SU-DHL-6 (cell line): ENCODE measurements at regions not wholly inside any gene's neighbourhood (a gene's known extent, or its start where the extent isn't known, plus 50 kb on each side); places are given as distances from the start of the nearest gene placed in this dataset.
"Not testable (repeated sequence)": the region's sequence is repeated elsewhere in the genome, so short reads cannot be mapped to it uniquely, and the experiment has no call there.

Experiments used
- H2AFZ ChIP-seq: fragments of 200-600 bp; sonication (generic); 2 replicates; pipeline ENCODE4 v1.6.1; 2014; ENCODE audit warnings: low read depth, mild to moderate bottlenecking, moderate library complexity, mixed read lengths, antibody characterized with exemption, low read length; ENCODE audit not compliant: severe bottlenecking
- H3F3A ChIP-seq: fragments of 200-600 bp; shearing (Covaris generic); 2 replicates; pipeline ENCODE4 v1.6.0; 2016; ENCODE audit warnings: antibody characterized with exemption, mild to moderate bottlenecking; ENCODE audit not compliant: insufficient read depth
- H3K27ac ChIP-seq: fragments of 200-600 bp; sonication (generic); 2 replicates; pipeline ENCODE4 v1.5.1; 2016; ENCODE audit warnings: low read depth, mild to moderate bottlenecking, low read length, moderate library complexity, mixed read lengths
- H3K27me3 ChIP-seq: fragments of 200-600 bp; sonication (generic), shearing (Covaris generic); 2 replicates; pipeline ENCODE4 v1.6.0; 2014; ENCODE audit warnings: mild to moderate bottlenecking, low read length
- H3K36me3 ChIP-seq: fragments of 200-600 bp; sonication (generic); 2 replicates; pipeline ENCODE4 v1.6.1; 2014; ENCODE audit warnings: mild to moderate bottlenecking, low read length, mixed read lengths
- H3K4me2 ChIP-seq: fragments of 300-600, 200-600 bp; shearing (Covaris generic), sonication (generic); 2 replicates; pipeline ENCODE4 v1.6.0; 2014; ENCODE audit warnings: low read length, low read depth, mild to moderate bottlenecking; ENCODE audit not compliant: poor library complexity, severe bottlenecking
- H3K4me3 ChIP-seq: fragments of 200-600 bp; sonication (generic); 2 replicates; pipeline ENCODE4 v1.5.1; 2014; ENCODE audit warnings: antibody characterized with exemption, low read length, mild to moderate bottlenecking, mixed read lengths; ENCODE audit not compliant: insufficient read depth, poor library complexity, severe bottlenecking
- H3K79me2 ChIP-seq: fragments of 200-600 bp; sonication (generic); 2 replicates; pipeline ENCODE4 v1.6.1; 2014; ENCODE audit warnings: mild to moderate bottlenecking, low read length, moderate library complexity; ENCODE audit not compliant: insufficient read depth
- H3K9ac ChIP-seq: fragments of 200-600 bp; sonication (generic); 2 replicates; pipeline ENCODE4 v1.7.0; 2014; ENCODE audit warnings: mild to moderate bottlenecking, low read length
- H3K9me2 ChIP-seq: fragments of 200-600 bp; sonication (generic); replicated peaks from 2 replicates; pipeline ENCODE4 v1.6.1; 2014; ENCODE audit warnings: low read length; ENCODE audit not compliant: insufficient read depth
- H3K9me3 ChIP-seq: fragments of 200-600 bp; sonication (generic); 2 replicates; pipeline ENCODE4 v1.6.1; 2014; ENCODE audit warnings: low read length, mixed read lengths; ENCODE audit not compliant: insufficient read depth
- H4K20me1 ChIP-seq: fragments of 200-600 bp; sonication (generic); 2 replicates; pipeline ENCODE4 v1.6.1; 2014; ENCODE audit warnings: low read depth, mild to moderate bottlenecking, antibody characterized with exemption, low read length, moderate library complexity, mixed read lengths
- EZH2phosphoT487 ChIP-seq: fragments of 200-600 bp; sonication (generic), shearing (Covaris generic); conservative IDR thresholded peaks from 2 replicates; pipeline ENCODE4 v1.6.1; 2018; ENCODE audit warnings: mild to moderate bottlenecking, antibody characterized with exemption, low read length, moderate library complexity, mixed read lengths
- TF ChIP-seq, protein P1 (sequence below): fragments of 200-600 bp; sonication (generic); IDR thresholded peaks from one replicate; pipeline ENCODE4 v1.5.1; 2017; ENCODE audit warnings: antibody characterized with exemption, mild to moderate bottlenecking, low read length, moderate library complexity; ENCODE audit not compliant: insufficient read depth, poor library complexity, severe bottlenecking

DNA sequence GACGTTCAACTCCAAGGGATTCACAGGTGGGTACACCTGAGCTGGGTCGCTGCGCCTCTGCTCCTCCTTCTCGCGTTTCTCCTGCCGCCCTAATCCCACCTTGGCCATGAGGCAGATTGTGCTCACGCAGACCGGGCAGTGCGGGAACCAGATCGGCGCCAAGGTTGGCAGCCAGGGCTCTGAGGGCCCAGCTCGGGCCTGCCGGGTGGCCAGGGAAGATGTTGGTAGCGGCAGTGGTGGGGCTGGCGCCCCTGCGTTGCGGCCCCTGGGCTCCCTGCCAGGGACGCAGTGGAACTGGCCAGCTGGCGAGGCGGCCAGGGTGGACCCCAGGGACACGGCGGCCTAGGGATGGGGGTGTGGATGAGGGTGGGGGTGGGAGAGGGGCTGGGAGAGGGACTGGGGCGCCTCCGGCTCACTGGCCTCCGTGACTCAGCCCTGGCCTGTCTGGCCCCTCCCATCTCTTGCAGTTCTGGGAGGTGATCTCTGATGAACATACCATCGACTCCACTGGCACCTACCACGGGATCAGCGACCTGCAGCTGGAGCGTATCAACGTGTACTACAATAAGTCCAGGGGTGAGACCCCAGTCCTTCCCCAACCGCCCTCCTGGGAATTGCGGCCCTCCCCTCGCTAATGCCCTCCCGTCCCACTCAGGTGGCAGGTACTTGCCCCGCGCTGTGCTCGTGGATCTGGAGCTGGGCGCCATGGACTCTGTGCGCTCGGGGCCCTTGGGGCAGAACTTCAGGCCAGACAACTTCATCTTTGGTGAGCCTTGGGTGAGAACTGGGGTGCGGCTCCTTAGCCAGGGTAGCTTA is 114.9 kb upstream of the ALG10B start:
- no peak overlapping the region for H3K4me3 ChIP-seq
- H4K20me1 ChIP-seq = no peaks in the 10 kb centered on the region
- H3F3A ChIP-seq = no peaks in the 10 kb centered on the region
- H3K9me2 ChIP-seq = no peaks in the 10 kb centered on the region
- H2AFZ ChIP-seq = no peak overlapping the region
- no peaks in the 10 kb centered on the region for H3K27me3 ChIP-seq
- H3K79me2 ChIP-seq = no peaks in the 10 kb centered on the region
- no peak overlapping the region for H3K9ac ChIP-seq
- H3K36me3 ChIP-seq = no peaks in the 10 kb centered on the region
- TF ChIP-seq EZH2phosphoT487 = no peak
- TF ChIP-seq, protein P1, sequence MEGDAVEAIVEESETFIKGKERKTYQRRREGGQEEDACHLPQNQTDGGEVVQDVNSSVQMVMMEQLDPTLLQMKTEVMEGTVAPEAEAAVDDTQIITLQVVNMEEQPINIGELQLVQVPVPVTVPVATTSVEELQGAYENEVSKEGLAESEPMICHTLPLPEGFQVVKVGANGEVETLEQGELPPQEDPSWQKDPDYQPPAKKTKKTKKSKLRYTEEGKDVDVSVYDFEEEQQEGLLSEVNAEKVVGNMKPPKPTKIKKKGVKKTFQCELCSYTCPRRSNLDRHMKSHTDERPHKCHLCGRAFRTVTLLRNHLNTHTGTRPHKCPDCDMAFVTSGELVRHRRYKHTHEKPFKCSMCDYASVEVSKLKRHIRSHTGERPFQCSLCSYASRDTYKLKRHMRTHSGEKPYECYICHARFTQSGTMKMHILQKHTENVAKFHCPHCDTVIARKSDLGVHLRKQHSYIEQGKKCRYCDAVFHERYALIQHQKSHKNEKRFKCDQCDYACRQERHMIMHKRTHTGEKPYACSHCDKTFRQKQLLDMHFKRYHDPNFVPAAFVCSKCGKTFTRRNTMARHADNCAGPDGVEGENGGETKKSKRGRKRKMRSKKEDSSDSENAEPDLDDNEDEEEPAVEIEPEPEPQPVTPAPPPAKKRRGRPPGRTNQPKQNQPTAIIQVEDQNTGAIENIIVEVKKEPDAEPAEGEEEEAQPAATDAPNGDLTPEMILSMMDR = no peak
- H3K9me3 ChIP-seq = no peaks in the 10 kb centered on the region
- H3K27ac ChIP-seq = no peak overlapping the region
- H3K4me2 ChIP-seq = no peak overlapping the region

- Histone ChIP-seq H2AFZ (no peak overlapping the region), H3K4me3 (no peak overlapping the region), H3K27ac (no peak overlapping the region), H3K9me3 (no peaks in the 10 kb centered on the region), H3K79me2 (no peaks in the 10 kb centered on the region), H3K9me2 (no peaks in the 10 kb centered on the region), H3K9ac (no peak overlapping the region), H3K36me3 (no peaks in the 10 kb centered on the region), H4K20me1 (no peaks in the 10 kb centered on the region), H3F3A (no peaks in the 10 kb centered on the region), H3K4me2 (no peak overlapping the region), H3K27me3 (no peaks in the 10 kb centered on the region)
- TF ChIP-seq, protein P1 = no peak
- no peak for TF ChIP-seq EZH2phosphoT487
Observed at GRCh38 chr12:38204831-38205230, 111.7 kb upstream of the ALG10B start.

DNA sequence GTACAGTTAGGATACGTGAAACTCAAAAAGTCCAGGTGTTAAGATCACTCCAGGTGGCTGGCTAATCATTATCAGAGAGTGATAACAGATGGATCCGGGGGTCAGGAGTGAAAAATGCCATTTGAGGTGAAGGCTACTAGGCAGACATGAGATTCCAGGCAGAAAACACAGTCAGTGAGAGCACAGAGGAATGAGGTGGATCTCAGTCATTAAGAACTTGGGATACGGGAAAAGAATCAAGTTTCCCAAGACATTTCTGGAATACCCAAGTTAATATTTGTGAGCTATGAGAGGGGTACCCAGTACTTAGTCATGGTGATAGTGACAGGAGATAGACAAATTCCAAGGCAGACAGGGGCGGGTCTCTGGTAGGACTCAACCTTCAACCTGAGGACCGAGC is 94.6 kb upstream of the ALG10B start:
- no peak overlapping the region for H3K4me3 ChIP-seq
- TF ChIP-seq, protein P1 = no peak
- no peak for TF ChIP-seq EZH2phosphoT487
- H2AFZ ChIP-seq = no peak overlapping the region
- H3K9ac ChIP-seq = no peak overlapping the region
- H3K4me2 ChIP-seq = no peak overlapping the region
- no peak overlapping the region for H3K27ac ChIP-seq
- no peaks in the 10 kb centered on the region for H3K79me2 ChIP-seq
- H3K27me3 ChIP-seq = no peaks in the 10 kb centered on the region
- H3K9me2 ChIP-seq = no peaks in the 10 kb centered on the region; the same call in 1 of the 2 replicates
- no peaks in the 10 kb centered on the region for H3F3A ChIP-seq
- no peaks in the 10 kb centered on the region for H3K36me3 ChIP-seq
- H3K9me3 ChIP-seq = no peaks in the 10 kb centered on the region
- no peaks in the 10 kb centered on the region for H4K20me1 ChIP-seq

DNA sequence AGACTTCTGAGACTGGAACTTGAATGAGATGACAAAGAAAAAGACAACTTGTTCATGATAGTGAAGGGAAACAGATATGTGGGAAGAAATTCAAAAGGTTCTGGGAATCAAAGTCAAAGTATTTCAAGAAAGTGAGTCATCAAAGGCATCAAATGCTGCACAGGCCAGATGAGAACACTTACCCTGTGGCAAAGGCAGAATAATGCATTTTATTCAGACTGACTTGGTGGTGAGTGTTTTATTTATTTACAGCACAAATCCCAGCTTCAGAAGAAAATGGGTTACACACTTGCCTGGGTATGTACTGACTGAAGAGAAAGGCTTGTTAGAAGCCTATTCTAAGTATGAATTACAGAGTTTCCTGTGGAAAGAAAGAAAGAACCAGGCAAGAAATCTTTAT is 78.2 kb upstream of the ALG10B start:
- H3K4me3 ChIP-seq, H3K79me2 ChIP-seq, H3F3A ChIP-seq, H4K20me1 ChIP-seq, H3K9ac ChIP-seq, H3K36me3 ChIP-seq, H2AFZ ChIP-seq, H3K27ac ChIP-seq, H3K4me2 ChIP-seq, H3K9me3 ChIP-seq, H3K9me2 ChIP-seq, H3K27me3 ChIP-seq: not testable (repeated sequence)
